H1 (cell line): ENCODE measurements at regions not wholly inside any gene's neighbourhood (a gene's known extent, or its start where the extent isn't known, plus 50 kb on each side); places are given as distances from the start of the nearest gene placed in this dataset.

Experiments used
- CHD7 ChIP-seq: fragments of 300-600 bp; sonication (generic); IDR thresholded peaks from 2 replicates; pipeline ENCODE4 v1.7.1; 2012; ENCODE audit warnings: low read length, moderate library complexity, mild to moderate bottlenecking, inconsistent platforms; ENCODE audit not compliant: insufficient replicate concordance
- GTF2F1 ChIP-seq: IDR thresholded peaks from 2 replicates; pipeline ENCODE4 v1.6.1; 2012; ENCODE audit warnings: low read depth, low read length, improper control_type of control experiment, borderline replicate concordance
- KDM5A ChIP-seq: fragments of 200-600 bp; IDR thresholded peaks from 2 replicates; pipeline ENCODE4 v1.7.1; 2012; ENCODE audit warnings: mild to moderate bottlenecking, low read length, inconsistent platforms, mixed read lengths
- POLR2AphosphoS5 ChIP-seq: IDR thresholded peaks from 2 replicates; pipeline ENCODE4 v1.6.1; 2011; ENCODE audit warnings: low read depth, low read length
- RNF2 ChIP-seq: fragments of 200-900, 300-1000 bp; sonication (generic); IDR thresholded peaks from 2 replicates; pipeline ENCODE4 v1.7.1; 2016; ENCODE audit warnings: borderline replicate concordance, low read depth, mild to moderate bottlenecking, antibody characterized with exemption, low read length; ENCODE audit not compliant: poor library complexity, severe bottlenecking; ENCODE audit errors: missing control alignments
- SIX5 ChIP-seq: IDR thresholded peaks from 2 replicates; pipeline ENCODE4 v1.6.1; 2011; ENCODE audit warnings: mild to moderate bottlenecking, low read depth, low read length
- SP2 ChIP-seq: IDR thresholded peaks from 2 replicates; pipeline ENCODE4 v1.6.1; 2012; ENCODE audit warnings: mild to moderate bottlenecking, low read length, inconsistent platforms
- SUZ12 ChIP-seq: fragments of 200-600 bp; sonication (generic); IDR thresholded peaks from 2 replicates; pipeline ENCODE4 v1.6.1; 2012; ENCODE audit warnings: mild to moderate bottlenecking, inconsistent platforms, low read length, moderate library complexity, mixed read lengths
- TCF12 ChIP-seq: IDR thresholded peaks from 2 replicates; pipeline ENCODE4 v1.6.1; 2011; ENCODE audit warnings: low read depth, mild to moderate bottlenecking, low read length
- TF ChIP-seq, protein P1 (sequence below): IDR thresholded peaks from 2 replicates; pipeline ENCODE4 v1.6.1; 2011; ENCODE audit warnings: low read depth, mild to moderate bottlenecking, low read length; ENCODE audit not compliant: insufficient read depth

GRCh38 chr12:124461241-124461673, 106.2 kb downstream of the NCOR2 start (continued):
- TF ChIP-seq CHD7 (no peak), TCF12 (no peak), KDM5A (no peak), SIX5 (no peak), GTF2F1 (no peak), SUZ12 (no peak), SP2 (no peak), RNF2 (no peak), POLR2AphosphoS5 (no peak)
- TF ChIP-seq, protein P1, sequence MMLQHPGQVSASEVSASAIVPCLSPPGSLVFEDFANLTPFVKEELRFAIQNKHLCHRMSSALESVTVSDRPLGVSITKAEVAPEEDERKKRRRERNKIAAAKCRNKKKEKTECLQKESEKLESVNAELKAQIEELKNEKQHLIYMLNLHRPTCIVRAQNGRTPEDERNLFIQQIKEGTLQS, result no peak
